ENCODE measurements at regions not wholly inside any gene's neighbourhood (a gene's known extent, or its start where the extent isn't known, plus 50 kb on each side); places are given as distances from the start of the nearest gene placed in this dataset.

GRCh38 chr6:99080191-99080590, 132.4 kb upstream of the FBXL4 start:
- ATAC-seq = no peak
- no peak overlapping the region for H3K27ac ChIP-seq (ENCODE audit: extremely low read length, insufficient read depth, low read length)
- in situ Hi-C loops (cut with HindIII; ENCODE audit: extremely low pct_ligation_motif_present, low pct_unique_long_range_greater_than_20kb) = no loop called here
- DNase-seq (ENCODE audit: low spot score) = no peak
- no peaks in the 10 kb centered on the region for H3K4me1 ChIP-seq (ENCODE audit: insufficient read depth, low read length)
- no TSS peak for BruUV-seq (replicated peaks)
- H3K4me2 ChIP-seq (ENCODE audit: low read depth, low read length) = no peak overlapping the region
- H3K9ac ChIP-seq (ENCODE audit: insufficient read depth, low read depth, low read length) = no peak overlapping the region
- intact Hi-C loops (cut with micrococcal nuclease; ENCODE audit: unreplicated experiment) = no loop called here
- ChIA-PET POLR2A (no interaction called here), CTCF (ENCODE audit: low intra/inter-chr PET ratio, low total read pairs) (no interaction called here)
- TF ChIP-seq ZNF740 (CRISPR knock-in tag; IDR thresholded peaks at IDR 0.05) = no peak
- TF ChIP-seq ZZZ3 (CRISPR knock-in tag; IDR thresholded peaks at IDR 0.05; ENCODE audit: borderline replicate concordance) = no peak
- TF ChIP-seq SUZ12 (IDR thresholded peaks at IDR 0.05; ENCODE audit: low read depth, low read length) = no peak
- no peak for TF ChIP-seq ARNTL (CRISPR knock-in tag; IDR thresholded peaks at IDR 0.05)
- no peak for TF ChIP-seq STAT6 (CRISPR knock-in tag; IDR thresholded peaks at IDR 0.05; ENCODE audit: borderline replicate concordance)
- TF ChIP-seq ZNF296 (CRISPR knock-in tag; conservative IDR thresholded peaks at IDR 0.05) = no peak
- TF ChIP-seq TBP (CRISPR knock-in tag; IDR thresholded peaks at IDR 0.05) = no peak
- TF ChIP-seq MXI1 (IDR thresholded peaks at IDR 0.05; ENCODE audit: borderline replicate concordance, low read depth, low read length) = no peak
- TF ChIP-seq DRAP1 (CRISPR knock-in tag; IDR thresholded peaks at IDR 0.05) = no peak
- no peak for TF ChIP-seq SCMH1 (CRISPR knock-in tag; IDR thresholded peaks at IDR 0.05; ENCODE audit: borderline replicate concordance)
- no peak for TF ChIP-seq ISL2 (CRISPR knock-in tag; IDR thresholded peaks at IDR 0.05)
- TF ChIP-seq ZNF841 (CRISPR knock-in tag; IDR thresholded peaks at IDR 0.05; ENCODE audit: borderline replicate concordance) = no peak
- no peaks in the 10 kb centered on the region for H3K9me3 ChIP-seq (ENCODE audit: low read length)
- no peak overlapping the region for H3K4me3 ChIP-seq (replicated peaks in 1 of 3; ENCODE audit: insufficient read depth in 1 of 3, low read depth in 2 of 3, low read length in 3 of 3)
- no peaks in the 10 kb centered on the region for H3K27me3 ChIP-seq (ENCODE audit: control insufficient read depth in 1 of 2, insufficient read depth in 2 of 2, low read length in 2 of 2)
- H2AFZ ChIP-seq (ENCODE audit: low read length) = no peak overlapping the region
- H4K20me1 ChIP-seq (ENCODE audit: insufficient read depth, low read length) = no peaks in the 10 kb centered on the region
- no peaks in the 10 kb centered on the region for H3K36me3 ChIP-seq (replicated peaks in 1 of 2; ENCODE audit: control insufficient read depth in 1 of 2, insufficient read depth in 2 of 2, low read length in 2 of 2)
- no peak for FAIRE-seq
- 0% methylated on average over 1 of the region's 2 CpGs for WGBS (ENCODE audit: low lambda C conversion rate)
- no peaks in the 10 kb centered on the region for H3K79me2 ChIP-seq (ENCODE audit: insufficient read depth, low read length)
